HFF-Myc (cell line): ENCODE measurements at regions not wholly inside any gene's neighbourhood (a gene's known extent, or its start where the extent isn't known, plus 50 kb on each side); places are given as distances from the start of the nearest gene placed in this dataset.

Experiments used
- DNase-seq: peaks from one replicate; pipeline ENCODE4 v3.0.0-alpha.2; 2011; ENCODE audit warnings: low read depth; ENCODE audit errors: extremely low read depth
- H3K4me3 ChIP-seq: replicated peaks from 2 replicates; pipeline ENCODE4 v1.5.1; 2011; ENCODE audit warnings: low read depth, mild to moderate bottlenecking, control low read depth, low read length
- CTCF ChIP-seq: IDR thresholded peaks from 2 replicates; pipeline ENCODE4 v1.5.1; 2012; ENCODE audit warnings: mild to moderate bottlenecking, low read depth, low read length, control low read depth; ENCODE audit errors: missing control alignments

DNA sequence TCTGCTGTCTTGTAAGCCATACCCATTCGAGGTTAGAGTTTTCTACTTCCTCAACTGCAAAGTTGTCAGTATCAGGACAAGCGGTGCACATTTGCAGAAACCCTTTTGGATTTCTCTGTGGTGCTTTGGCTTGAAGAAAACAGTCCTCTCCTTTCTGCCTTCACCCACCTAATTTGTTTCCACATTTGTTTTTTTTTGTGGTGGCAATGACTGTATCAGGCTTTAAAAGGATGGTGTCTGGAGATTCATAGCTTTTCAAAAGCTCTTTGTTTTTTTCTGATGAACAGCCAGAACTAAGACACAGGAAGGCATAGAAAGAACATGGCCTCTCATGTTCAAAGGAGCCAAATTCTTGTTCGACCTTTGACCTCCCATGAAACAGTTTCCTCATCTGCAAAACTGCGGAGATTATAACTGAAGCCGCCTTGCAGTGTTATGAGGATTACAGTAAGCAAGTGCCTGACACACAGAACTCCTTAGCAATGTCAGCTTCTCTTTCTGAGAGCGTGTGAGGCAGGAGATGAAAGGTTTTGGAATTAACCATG, 270.6 kb upstream of the TBX3 start:
- no peak for TF ChIP-seq CTCF
- no peak overlapping the region for H3K4me3 ChIP-seq
- DNase-seq = no peak

DNA sequence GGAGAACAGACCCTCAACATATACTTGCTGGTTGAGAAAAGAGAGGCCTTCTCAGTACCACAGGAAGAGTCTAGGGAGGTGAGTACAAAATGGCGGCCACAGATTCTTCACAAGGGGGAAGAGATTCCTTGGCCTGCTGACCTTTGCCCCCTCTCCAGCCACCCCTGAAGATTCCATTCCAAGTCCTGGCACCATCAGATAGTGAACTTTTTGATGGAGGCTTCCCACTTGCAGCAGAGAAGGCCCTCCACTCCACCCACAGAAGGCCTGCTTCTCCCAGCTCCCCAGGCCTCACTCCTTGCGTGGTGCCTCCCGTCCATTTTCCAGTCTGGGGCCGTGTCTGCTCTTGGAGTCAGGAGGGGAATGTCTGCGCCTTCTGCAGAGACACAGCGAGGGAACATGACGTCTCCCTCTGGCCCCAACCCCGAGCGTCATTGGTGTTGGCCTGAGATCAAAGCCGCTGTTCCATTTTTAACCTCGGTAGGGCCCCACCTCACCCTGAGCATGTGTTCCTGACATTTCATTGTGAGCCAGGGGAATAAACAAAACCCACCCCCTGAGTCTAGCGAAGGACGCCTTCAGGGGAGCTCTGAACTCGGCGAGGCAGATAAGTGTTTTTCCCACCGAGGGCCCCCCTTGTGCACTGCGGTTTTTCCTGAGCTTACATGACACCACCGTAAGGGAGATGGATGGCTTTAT, 268.7 kb upstream of the TBX3 start:
- DNase-seq = no peak
- no peak overlapping the region for H3K4me3 ChIP-seq
- TF ChIP-seq CTCF = no peak

GRCh38 chr12:114949058-114949820, 265.3 kb upstream of the TBX3 start:
- no peak overlapping the region for H3K4me3 ChIP-seq
- TF ChIP-seq CTCF = no peak
- no peak for DNase-seq

DNA sequence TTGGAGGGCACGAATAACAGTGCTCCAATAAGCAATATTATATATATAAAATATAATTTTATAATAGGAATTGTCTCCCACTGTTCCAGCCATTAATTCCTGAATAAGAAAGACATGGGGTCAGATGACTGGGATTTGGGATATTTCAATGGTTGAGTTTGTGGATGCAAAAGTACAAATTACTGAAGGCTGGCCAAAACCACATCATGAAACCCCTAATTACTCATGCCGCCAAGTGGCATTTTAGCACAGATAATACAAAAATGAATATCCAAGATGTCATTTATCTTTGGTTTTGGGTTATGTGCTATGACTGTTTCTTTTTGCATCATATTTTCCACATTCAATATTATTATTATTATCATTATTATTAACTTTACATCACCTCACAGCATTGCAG, 261.4 kb upstream of the TBX3 start:
- DNase-seq = no peak
- TF ChIP-seq CTCF = no peak
- H3K4me3 ChIP-seq = no peak overlapping the region

DNA sequence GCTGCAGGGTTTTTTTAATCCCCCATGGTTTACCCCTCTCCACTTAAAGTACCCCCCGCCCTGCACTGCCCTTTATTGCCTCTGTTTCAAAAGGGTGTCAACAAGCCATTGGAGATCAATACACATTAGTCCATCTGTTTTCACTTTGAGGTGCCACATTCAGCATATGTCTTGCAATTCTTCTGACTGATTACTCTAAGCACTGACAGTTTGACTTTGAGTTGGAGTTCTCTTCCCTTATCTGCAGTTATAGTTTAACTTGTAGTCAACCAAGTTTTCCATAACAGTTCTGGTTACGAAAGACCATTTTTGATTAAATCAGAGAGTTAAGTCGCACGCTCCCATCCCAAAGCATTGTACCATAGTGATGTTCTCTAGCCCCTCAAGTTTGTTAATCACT, 260.8 kb upstream of the TBX3 start:
- no peak for TF ChIP-seq CTCF
- no peak overlapping the region for H3K4me3 ChIP-seq
- DNase-seq = no peak

DNA sequence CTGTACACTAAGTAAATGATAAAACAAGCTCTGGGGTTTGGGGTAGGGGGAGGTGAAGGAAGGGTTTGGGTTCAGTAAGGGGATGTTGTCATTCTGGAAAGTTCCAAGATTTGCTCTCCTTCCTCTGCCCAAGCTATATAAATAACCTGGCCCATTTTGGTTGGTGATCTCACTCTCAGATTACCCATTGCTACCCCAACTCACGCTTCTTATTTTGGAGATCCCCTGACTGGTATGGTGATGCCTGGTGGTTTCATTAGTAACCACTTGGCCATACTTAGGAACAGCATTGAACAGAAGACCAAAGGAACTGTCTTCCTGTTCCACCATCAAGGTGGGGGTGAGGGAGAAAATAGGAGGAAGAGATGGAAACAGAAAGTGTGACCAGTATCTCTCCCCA, 259.6 kb upstream of the TBX3 start:
- H3K4me3 ChIP-seq = no peak overlapping the region
- no peak for TF ChIP-seq CTCF
- DNase-seq = no peak
